IPS DF 4.7 (cell line): ENCODE measurements at regions not wholly inside any gene's neighbourhood (a gene's known extent, or its start where the extent isn't known, plus 50 kb on each side); places are given as distances from the start of the nearest gene placed in this dataset.

Experiments
- DNase-seq: peaks from one replicate; pipeline ENCODE4 v3.0.0-alpha.2; 2013; ENCODE audit warnings: low spot score; ENCODE audit errors: extremely low read depth

GRCh38 chr5:146940295-146940694, 61.7 kb upstream of the PPP2R2B start:
- DNase-seq: no peak

- DNase-seq: no peak
Measured at GRCh38 chr5:146944019-146944418, 65.5 kb upstream of the PPP2R2B start.

- no peak for DNase-seq
Measured at GRCh38 chr5:146944764-146945616, 66.4 kb upstream of the PPP2R2B start.

GRCh38 chr5:146945617-146946084, 67.1 kb upstream of the PPP2R2B start:
- DNase-seq: no peak

- peak; percentile 25 for DNase-seq
Measured at GRCh38 chr5:146947181-146947941, 68.8 kb upstream of the PPP2R2B start.

DNA sequence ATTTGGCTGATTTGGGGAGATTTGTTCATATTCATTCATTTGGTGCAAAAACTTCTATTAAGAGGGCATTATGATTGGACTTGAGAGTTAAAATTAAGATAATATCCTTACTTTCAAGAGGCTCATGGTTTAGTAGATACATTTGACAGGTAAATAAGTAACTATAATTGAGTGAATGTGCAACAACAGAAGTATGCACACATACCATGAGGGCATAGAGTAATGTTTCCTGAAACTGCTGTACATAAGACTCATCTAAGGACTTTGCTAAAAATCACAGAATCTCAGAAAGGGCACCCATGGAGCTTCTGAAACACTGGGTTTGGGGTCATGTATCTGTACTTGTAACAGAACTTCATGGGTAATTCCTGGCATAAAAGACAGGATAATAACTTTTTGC, 70.1 kb upstream of the PPP2R2B start:
- DNase-seq: no peak

DNA sequence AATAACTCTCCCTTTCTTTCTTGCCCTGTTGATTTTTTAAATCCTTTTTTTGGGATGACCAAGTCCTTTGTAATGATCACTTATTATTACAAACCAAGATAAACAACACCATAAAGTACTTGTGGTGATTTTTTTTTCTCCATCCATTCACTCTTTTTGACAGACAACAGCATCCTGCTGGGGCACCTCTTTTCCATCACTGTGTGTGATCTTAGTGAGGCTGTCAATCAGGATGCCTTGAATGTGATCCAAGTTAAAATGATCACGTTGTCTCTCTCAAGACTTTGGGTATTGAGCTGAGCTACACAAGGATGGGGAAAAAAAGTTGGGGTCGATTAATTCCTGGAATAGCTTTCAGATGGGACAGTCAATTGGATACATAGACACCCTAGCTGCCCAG, 73.6 kb upstream of the PPP2R2B start:
- no peak for DNase-seq

DNA sequence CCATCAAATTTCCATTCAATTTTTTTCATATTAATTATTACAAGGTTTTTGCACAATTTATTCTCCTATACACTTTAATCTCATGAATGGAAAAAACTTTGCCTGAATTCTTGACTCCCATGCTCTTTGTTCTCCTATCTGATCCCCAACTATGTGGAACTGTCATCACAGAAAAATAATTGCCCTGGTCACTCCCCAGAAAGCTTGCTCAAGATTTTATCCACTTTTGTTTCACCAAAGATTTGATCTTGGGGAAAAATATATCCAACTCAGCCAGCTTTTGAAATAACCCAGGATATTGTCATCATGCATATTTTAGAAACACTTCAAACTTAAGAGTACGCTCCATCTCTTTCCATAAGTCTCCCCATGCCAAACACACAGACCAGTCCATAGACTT, 77.7 kb upstream of the PPP2R2B start:
- no peak for DNase-seq

GRCh38 chr5:146959360-146959759, 80.8 kb upstream of the PPP2R2B start:
- no peak for DNase-seq

DNA sequence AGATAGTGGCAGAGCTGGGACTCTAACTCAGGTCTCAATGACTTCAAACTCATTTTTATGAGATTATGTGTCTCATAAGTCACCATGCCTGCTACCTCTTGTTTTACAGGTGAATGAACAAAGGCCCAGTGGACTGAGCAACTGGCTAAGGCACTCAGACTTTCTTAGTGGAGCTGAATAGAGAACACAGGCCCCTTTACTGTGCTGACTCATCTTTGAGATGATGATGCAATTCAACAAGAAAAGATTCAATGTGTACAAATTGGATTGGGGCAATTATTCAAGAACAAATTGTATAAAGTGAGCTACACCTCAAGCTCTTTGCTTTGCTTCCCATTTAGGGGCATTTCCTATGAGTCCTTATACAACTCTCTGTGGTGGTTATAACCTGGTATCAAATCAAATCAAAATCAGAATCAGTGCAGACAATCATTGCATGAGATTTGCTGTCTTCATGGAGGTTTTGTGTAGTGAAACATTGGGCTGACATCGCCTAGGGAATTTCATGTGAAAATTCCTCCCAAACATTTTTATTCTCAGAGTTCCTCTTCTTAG, 84.3 kb upstream of the PPP2R2B start:
- no peak for DNase-seq

DNA sequence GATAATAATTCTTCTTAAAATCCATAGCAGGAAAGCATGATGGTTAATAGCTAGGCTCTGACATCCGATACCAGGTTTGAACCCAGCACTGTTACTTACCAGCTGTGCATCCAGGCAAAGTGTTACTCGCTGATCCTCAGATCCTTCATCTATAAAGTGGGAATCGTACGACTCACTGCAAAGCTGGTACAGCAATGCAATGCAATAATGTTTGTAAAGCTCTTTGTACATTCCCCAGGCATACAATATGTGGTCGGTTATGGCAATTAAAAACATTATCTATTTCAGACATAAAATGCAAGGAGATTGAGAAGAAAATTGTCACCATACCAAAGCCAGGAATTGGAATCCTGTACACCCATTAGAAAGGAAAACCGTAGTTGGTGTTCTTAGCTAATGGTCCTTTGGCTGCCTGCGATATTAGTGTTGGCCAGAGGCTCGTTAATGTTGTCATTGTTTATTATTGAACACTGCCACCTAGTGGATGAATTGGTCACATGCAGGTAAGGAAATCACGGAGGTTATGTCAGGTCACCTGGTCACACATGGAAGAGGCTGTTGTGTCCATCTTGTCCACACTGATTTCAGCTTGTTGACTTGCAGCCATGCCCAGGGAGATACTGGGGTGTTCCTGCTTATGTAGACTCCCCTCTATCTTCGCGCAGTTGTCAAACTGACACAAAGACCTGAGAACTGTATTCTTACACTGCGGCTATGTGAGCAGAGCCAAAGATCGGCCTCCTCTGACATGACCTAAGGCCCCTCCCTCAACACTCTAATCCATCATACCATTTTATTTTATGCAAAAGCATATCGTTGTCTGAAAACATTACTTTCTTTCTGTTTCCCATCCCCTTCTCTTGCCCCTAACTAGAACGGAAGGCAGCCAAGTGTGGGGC, 87.5 kb upstream of the PPP2R2B start:
- peak; percentile 81 for DNase-seq

GRCh38 chr5:146967646-146968045, 89.1 kb upstream of the PPP2R2B start:
- no peak for DNase-seq

DNA sequence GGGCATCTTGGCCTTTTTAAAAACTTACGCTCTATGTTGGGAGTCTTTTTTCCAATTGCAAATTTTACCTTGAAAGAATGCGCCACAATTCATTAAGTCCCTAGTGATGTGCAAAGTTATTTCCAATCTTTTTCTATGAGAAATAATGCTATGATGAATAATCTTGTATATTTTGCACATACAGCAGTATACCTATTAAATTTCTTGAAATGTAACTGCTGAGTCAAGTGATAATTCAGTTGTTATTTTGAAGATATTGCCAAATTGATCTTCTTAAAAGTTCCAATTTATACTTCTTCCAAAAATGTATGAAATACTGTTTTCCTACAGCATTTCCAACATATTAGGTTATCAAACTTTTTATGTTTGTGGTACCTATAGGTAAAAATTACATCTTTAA, 92.8 kb upstream of the PPP2R2B start:
- no peak for DNase-seq

- no peak for DNase-seq
Measured at GRCh38 chr5:146986469-146986868, 107.9 kb upstream of the PPP2R2B start.

GRCh38 chr5:146993876-146994530, 115.4 kb upstream of the PPP2R2B start:
- DNase-seq: no peak

DNA sequence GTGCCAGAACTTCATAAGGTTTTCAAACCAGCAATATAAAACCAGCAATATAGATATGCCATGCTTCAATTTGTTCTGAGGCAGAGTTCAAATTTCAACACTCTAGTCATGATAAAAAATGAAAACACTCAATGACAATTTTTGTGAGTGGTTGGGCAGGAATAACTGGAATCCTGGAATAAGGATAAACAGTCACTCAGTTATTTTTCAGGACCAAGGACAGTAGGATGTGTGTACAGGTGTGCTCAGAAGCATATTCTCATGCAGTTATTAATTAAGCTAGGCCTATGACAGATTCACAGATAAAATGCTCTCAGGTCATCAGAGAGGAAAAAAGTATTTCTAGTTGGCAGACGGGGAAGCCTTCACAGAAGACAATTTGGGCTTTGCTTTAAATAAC, 117.3 kb upstream of the PPP2R2B start:
- no peak for DNase-seq

- DNase-seq: no peak
Measured at GRCh38 chr5:147015405-147015804, 136.8 kb upstream of the PPP2R2B start.

DNA sequence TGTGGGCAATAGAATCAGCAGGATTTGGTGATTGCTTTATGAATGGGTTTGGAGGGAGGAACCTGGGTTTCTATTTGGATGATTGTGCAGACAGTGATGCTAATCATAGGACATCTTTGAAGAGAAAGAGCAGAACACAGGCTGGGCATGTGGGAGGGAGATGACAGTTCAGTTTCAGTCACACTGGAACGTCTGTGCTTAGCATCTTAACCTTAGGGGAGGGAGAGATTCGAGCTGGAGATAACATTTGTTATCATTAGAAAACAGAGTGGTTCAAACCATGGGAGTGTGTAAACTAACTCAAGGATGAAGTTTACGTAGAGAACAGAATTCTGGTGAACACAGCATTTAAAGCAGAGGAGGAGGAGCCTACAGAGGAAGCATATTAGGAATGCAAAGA, 138.6 kb upstream of the PPP2R2B start:
- no peak for DNase-seq

- DNase-seq: no peak
Measured at GRCh38 chr5:147017621-147018020, 139.1 kb upstream of the PPP2R2B start.

GRCh38 chr5:147018812-147019211, 140.3 kb upstream of the PPP2R2B start:
- no peak for DNase-seq
